ENCODE measurements at regions not wholly inside any gene's neighbourhood (a gene's known extent, or its start where the extent isn't known, plus 50 kb on each side); places are given as distances from the start of the nearest gene placed in this dataset.

DNA sequence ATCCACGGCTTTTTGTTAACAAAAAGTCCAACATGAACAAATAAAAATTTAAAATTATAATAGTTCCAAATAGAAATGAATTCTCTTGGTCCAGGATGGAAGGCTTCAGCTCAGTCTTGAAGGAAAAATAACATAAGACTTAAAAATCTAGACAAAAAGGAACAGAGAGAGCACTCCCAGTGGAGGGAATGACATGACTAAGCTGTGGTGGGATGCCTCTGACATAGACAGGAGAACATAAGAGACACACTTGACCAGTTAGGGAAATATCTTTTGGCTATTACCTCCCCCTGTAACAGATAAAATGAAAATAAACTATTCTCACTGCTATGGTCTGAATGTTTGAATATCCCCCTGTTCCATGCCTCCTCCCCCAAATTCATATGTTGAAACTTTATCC is 106.8 kb downstream of the BBS10 start:
- 85 to 91% (median 89%) methylated on average over 1 of the region's 1 CpG for WGBS, 4 donors
- TF ChIP-seq, protein P1, sequence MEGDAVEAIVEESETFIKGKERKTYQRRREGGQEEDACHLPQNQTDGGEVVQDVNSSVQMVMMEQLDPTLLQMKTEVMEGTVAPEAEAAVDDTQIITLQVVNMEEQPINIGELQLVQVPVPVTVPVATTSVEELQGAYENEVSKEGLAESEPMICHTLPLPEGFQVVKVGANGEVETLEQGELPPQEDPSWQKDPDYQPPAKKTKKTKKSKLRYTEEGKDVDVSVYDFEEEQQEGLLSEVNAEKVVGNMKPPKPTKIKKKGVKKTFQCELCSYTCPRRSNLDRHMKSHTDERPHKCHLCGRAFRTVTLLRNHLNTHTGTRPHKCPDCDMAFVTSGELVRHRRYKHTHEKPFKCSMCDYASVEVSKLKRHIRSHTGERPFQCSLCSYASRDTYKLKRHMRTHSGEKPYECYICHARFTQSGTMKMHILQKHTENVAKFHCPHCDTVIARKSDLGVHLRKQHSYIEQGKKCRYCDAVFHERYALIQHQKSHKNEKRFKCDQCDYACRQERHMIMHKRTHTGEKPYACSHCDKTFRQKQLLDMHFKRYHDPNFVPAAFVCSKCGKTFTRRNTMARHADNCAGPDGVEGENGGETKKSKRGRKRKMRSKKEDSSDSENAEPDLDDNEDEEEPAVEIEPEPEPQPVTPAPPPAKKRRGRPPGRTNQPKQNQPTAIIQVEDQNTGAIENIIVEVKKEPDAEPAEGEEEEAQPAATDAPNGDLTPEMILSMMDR (IDR thresholded peaks at IDR 0.05) = no peak
- no peak for TF ChIP-seq POLR2A (IDR thresholded peaks at IDR 0.05)

GRCh38 chr12:76240281-76240680 is 107.9 kb downstream of the BBS10 start:
- DNase-seq (no peak), ATAC-seq (no peak)
- Histone ChIP-seq H3K4me1 (peaks cover 0 to 5% (median 0%) of the 10 kb centered on the region in 12 donors), H3K27me3 (no peaks in the 10 kb centered on the region), H3K4me3 (no peak overlapping the region), H3K9me3 (no peaks in the 10 kb centered on the region), H3K36me3 (no peaks in the 10 kb centered on the region), H3K27ac (no peak overlapping the region)
- TF ChIP-seq POLR2A (IDR thresholded peaks at IDR 0.05) = no peak
- TF ChIP-seq, protein P1 (IDR thresholded peaks at IDR 0.05) = no peak
- WGBS, 4 donors = 65 to 72% (median 68%) methylated on average over 6 of the region's 6 CpGs
- intact Hi-C loops (cut with DNase I) = no loop called here

More for the DNA sequence above, 106.8 kb downstream of the BBS10 start:
- DNase-seq (no peak), ATAC-seq (peak in 1 of 4 donors; percentile 50)
- Histone ChIP-seq H3K9me3 (no peaks in the 10 kb centered on the region), H3K27me3 (no peaks in the 10 kb centered on the region), H3K4me1 (peaks cover 0 to 5% (median 0%) of the 10 kb centered on the region in 12 donors), H3K36me3 (no peaks in the 10 kb centered on the region), H3K4me3 (no peak overlapping the region), H3K27ac (no peak overlapping the region)
- intact Hi-C loops (cut with DNase I) = no loop called here

DNA sequence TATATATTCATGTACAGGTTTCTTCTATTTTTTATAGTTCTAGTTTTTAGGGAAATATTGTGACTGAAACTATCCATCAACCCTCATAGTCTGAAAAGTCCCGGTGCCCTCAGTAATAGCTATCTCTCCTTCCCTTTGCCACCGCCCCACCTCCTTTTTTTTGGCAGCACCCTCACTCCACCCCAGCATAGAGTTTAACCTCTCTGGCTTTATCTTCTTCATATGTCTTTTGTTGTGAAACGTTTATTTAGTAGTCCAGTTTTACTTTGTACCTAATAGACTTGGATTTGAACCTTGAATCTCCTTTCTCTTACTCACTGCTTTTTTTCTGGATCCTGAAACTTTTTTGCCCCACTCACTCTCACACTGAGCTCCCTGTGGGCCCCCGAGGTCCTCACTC is 109.5 kb downstream of the BBS10 start:
- DNase-seq (no peak), ATAC-seq (no peak)
- Histone ChIP-seq H3K4me3 (no peak overlapping the region), H3K9me3 (no peaks in the 10 kb centered on the region), H3K36me3 (no peaks in the 10 kb centered on the region), H3K27ac (no peak overlapping the region), H3K4me1 (no peaks in the 10 kb centered on the region), H3K27me3 (no peaks in the 10 kb centered on the region)
- TF ChIP-seq, protein P1 (IDR thresholded peaks at IDR 0.05) = no peak
- no peak for TF ChIP-seq POLR2A (IDR thresholded peaks at IDR 0.05)
- intact Hi-C loops (cut with DNase I) = no loop called here
- WGBS, 4 donors = 82 to 85% (median 83%) methylated on average over 4 of the region's 4 CpGs

DNA sequence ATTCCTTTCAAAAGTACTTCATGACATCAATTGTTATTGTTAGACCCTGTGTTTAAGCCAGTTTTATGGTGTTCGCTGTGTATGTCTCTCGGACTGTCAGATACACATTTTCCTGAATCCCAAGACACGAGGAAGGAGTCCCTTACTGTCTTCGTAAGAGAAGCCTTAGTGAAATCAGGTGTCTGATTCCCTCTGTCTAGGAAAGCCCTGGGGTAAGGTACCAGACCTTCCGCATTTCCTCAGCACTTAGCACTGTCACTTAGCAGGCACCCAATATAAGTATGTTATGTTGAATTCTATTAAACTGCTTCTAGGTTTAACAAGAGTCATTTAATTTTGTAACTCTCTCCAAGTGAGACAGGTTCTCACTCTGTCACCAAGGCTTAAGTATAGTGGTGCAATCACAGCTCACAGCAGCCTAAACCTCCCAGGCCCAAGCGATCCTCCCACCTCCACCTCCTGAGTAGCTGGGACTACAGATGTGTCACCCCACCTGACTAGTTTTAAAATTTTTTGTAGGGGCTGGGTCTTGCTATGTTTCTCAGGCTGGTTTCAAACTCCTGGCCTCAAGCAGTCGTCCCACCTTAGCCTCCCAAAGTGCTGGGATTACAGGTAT is 111.0 kb downstream of the BBS10 start:
- Histone ChIP-seq H3K27me3 (no peaks in the 10 kb centered on the region), H3K27ac (no peak overlapping the region), H3K36me3 (no peaks in the 10 kb centered on the region), H3K4me3 (no peak overlapping the region), H3K4me1 (no peaks in the 10 kb centered on the region), H3K9me3 (no peaks in the 10 kb centered on the region)
- TF ChIP-seq, protein P1 (IDR thresholded peaks at IDR 0.05) = no peak
- no peak for TF ChIP-seq POLR2A (IDR thresholded peaks at IDR 0.05)
- intact Hi-C loops (cut with DNase I) = no loop called here
- DNase-seq (no peak), ATAC-seq (no peak)
- WGBS, 4 donors = 83 to 88% (median 85%) methylated on average over 7 of the region's 7 CpGs
